ENCODE measurements at regions not wholly inside any gene's neighbourhood (a gene's known extent, or its start where the extent isn't known, plus 50 kb on each side); places are given as distances from the start of the nearest gene placed in this dataset.

- TF ChIP-seq EZH2 (IDR thresholded peaks at IDR 0.05; ENCODE audit: insufficient read depth, poor library complexity, severe bottlenecking) (no peak), EZH2phosphoT487 (IDR thresholded peaks at IDR 0.05; ENCODE audit: insufficient read depth, low read depth) (no peak)
These were observed 388.2 kb upstream of the LUZP2 start for GRCh38 chr11:24108609-24109008.

Data from GM23248 (cell line).